Stomach (tissue), 8 donors: ENCODE measurements at regions not wholly inside any gene's neighbourhood (a gene's known extent, or its start where the extent isn't known, plus 50 kb on each side); places are given as distances from the start of the nearest gene placed in this dataset.

Source experiments
- DNase-seq, 2 donors: peaks; one replicate each; pipeline versions ENCODE4 v3.0.0 to v3.0.0-alpha.2; 2013 to 2019
- H3K27ac ChIP-seq, 5 donors: fragments of 200-600 bp in 4 of 5; sonication (generic) in 4 of 5; one replicate each; pipeline ENCODE4 v1.5.1; 2013 to 2019; ENCODE audit warnings: mild to moderate bottlenecking in 1 of 5, moderate library complexity in 1 of 5
- H3K27me3 ChIP-seq, 3 donors: fragments of 200-600 bp; sonication (generic); one replicate each; pipeline ENCODE4 v1.5.1; 2017 to 2019; ENCODE audit warnings: mixed run types in 1 of 3
- H3K36me3 ChIP-seq, 4 donors: fragments of 200-600 bp; sonication (generic); 1 replicate in 3 of 4; 2 replicates in 1 of 4; pipeline ENCODE4 v1.5.1; 2016 to 2019
- H3K4me1 ChIP-seq, 4 donors: fragments of 200-600 bp; sonication (generic); one replicate each; pipeline ENCODE4 v1.5.1; 2016 to 2019
- H3K4me3 ChIP-seq, 4 donors: fragments of 200-600 bp; sonication (generic) in 3 of 4; one replicate each; pipeline ENCODE4 v1.5.1; 2016 to 2019; ENCODE audit warnings: mild to moderate bottlenecking in 1 of 4
- H3K9me3 ChIP-seq, 4 donors: fragments of 200-600 bp; sonication (generic); one replicate each; pipeline ENCODE4 v1.5.1; 2016 to 2019
- CTCF ChIP-seq, 7 experiments: fragments of 450-650 bp in 4 of 7; fragments of 200-600 bp in 3 of 7; sonication (generic) in 3 of 7; IDR thresholded peaks; one replicate each; pipeline ENCODE4 v1.5.1; 2016 to 2019; ENCODE audit warnings: antibody characterized with exemption in 7 of 7, control low read depth in 2 of 7, mild to moderate bottlenecking in 1 of 7
- EP300 ChIP-seq: sonication (generic); formaldehyde crosslinking; IDR thresholded peaks from one replicate; pipeline ENCODE4 v1.6.1; 2017; ENCODE audit warnings: antibody characterized with exemption
- POLR2A ChIP-seq, 4 donors: fragments of 450-650 bp; IDR thresholded peaks; one replicate each; pipeline ENCODE4 v1.6.1; 2016; ENCODE audit warnings: antibody characterized with exemption in 4 of 4, control low read depth in 2 of 4, mild to moderate bottlenecking in 1 of 4, moderate library complexity in 1 of 4
- POLR2AphosphoS5 ChIP-seq, 3 donors: sonication (generic); formaldehyde crosslinking; IDR thresholded peaks; one replicate each; pipeline ENCODE4 v1.6.1; 2016; ENCODE audit warnings: antibody characterized with exemption in 3 of 3
- WGBS, 5 donors: extraction: QIAGEN DNeasy Blood & Tissue Kit in 3 of 5; methylation state at CpG; one replicate each; pipeline versions ENCODE4 v1.1.5 to v1.1.7; 2013 to 2018; 5-methylcytosine and 5-hydroxymethylcytosine counted together
- intact Hi-C: fragments of 100-400 bp; cut with DNase I; formaldehyde crosslinking; loops from one replicate; pipeline ENCODE4 v1.15.1; 2023; ENCODE audit warnings: low total_unique reads
- donor health status: healthy with polysubstance abuse.
- donor health status: Bipolar disorder and iron deficiency.
- donor health status: healthy.

- intact Hi-C loops: no loop called here
- Histone ChIP-seq H3K9me3 (no peaks in the 10 kb centered on the region), H3K4me3 (no peak overlapping the region), H3K4me1 (no peaks in the 10 kb centered on the region), H3K27ac (no peak overlapping the region), H3K27me3 (no peaks in the 10 kb centered on the region), H3K36me3 (no peaks in the 10 kb centered on the region)
- TF ChIP-seq CTCF (IDR thresholded peaks at IDR 0.05) (no peak), POLR2A (IDR thresholded peaks at IDR 0.05) (no peak), POLR2AphosphoS5 (IDR thresholded peaks at IDR 0.05) (no peak), EP300 (no peak)
- WGBS, 5 donors: 62 to 70% (median 67%) methylated on average over 2 of the region's 2 CpGs
- no peak for DNase-seq
These were observed 507.7 kb downstream of the PDHA2 start for GRCh38 chr4:96347582-96347981.

DNA sequence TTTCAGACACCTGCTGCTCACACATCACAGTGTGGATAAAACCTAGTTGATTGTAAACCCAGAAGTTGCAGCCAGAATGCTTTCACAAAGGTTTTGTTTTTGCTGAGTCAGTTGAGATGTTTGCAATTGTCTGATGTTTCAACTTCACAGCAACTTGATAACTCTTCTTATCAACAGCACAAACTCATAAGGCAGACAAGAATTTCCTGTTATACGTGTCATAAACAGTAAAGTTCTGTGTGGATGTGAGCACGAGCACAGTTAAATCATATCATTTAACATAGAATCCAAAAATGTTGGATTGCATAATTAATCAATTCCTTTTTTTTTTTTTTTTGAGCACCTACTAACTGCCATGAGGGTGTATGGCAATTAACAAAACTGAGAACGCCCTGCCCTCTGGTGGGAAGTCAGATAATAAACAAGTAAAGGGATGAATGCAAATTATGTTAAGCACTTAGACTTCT, 512.2 kb downstream of the PDHA2 start:
- H3K4me3 ChIP-seq: no peak overlapping the region
- DNase-seq: peak in 1 of 2 donors; percentile 42
- H3K36me3 ChIP-seq: no peaks in the 10 kb centered on the region
- intact Hi-C loops: no loop called here
- no peaks in the 10 kb centered on the region for H3K27me3 ChIP-seq
- TF ChIP-seq POLR2A (IDR thresholded peaks at IDR 0.05) (no peak), POLR2AphosphoS5 (IDR thresholded peaks at IDR 0.05) (no peak), CTCF (IDR thresholded peaks at IDR 0.05) (no peak), EP300 (no peak)
- peaks cover 0 to 10% (median 4%) of the 10 kb centered on the region in 4 donors for H3K4me1 ChIP-seq
- 26 to 42% (median 30%) methylated on average over 3 of the region's 3 CpGs for WGBS, 5 donors
- H3K27ac ChIP-seq: no peak overlapping the region
- no peaks in the 10 kb centered on the region for H3K9me3 ChIP-seq

- no peak overlapping the region for H3K27ac ChIP-seq
- peak in 1 of 2 donors; percentile 39 for DNase-seq
- TF ChIP-seq CTCF (IDR thresholded peaks at IDR 0.05): no peak
- TF ChIP-seq EP300: no peak
- TF ChIP-seq POLR2AphosphoS5 (IDR thresholded peaks at IDR 0.05): no peak
- TF ChIP-seq POLR2A (IDR thresholded peaks at IDR 0.05): no peak
- 7 to 30% (median 13%) methylated on average over 2 of the region's 2 CpGs for WGBS, 5 donors
- intact Hi-C loops: no loop called here
- H3K4me3 ChIP-seq: no peak overlapping the region
- H3K36me3 ChIP-seq: no peaks in the 10 kb centered on the region
- no peaks in the 10 kb centered on the region for H3K9me3 ChIP-seq
- H3K27me3 ChIP-seq: no peaks in the 10 kb centered on the region
- H3K4me1 ChIP-seq: peaks cover 0 to 10% (median 4%) of the 10 kb centered on the region in 4 donors
These were observed 514.3 kb downstream of the PDHA2 start for GRCh38 chr4:96354036-96354712.

DNA sequence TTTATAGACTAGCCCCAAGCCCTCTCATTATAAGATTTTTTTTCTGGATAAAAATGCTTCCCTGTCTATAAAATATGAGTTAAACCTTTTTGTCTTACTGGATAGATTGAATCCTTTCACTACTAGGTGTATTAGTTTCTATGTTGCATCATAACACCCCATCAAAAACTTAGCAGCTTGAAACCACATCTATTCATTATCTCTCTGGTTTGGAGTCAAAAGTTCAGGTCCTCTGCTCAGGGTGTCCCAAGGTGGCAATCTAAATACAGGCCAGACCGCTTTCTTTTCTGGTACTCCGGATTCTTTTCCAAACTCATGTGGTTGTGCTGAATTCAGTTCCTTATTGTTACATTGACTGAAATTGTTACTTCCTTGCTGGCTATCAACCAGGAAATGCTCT, 515.5 kb downstream of the PDHA2 start:
- intact Hi-C loops: no loop called here
- Histone ChIP-seq H3K4me3 (no peak overlapping the region), H3K36me3 (no peaks in the 10 kb centered on the region), H3K27me3 (no peaks in the 10 kb centered on the region), H3K9me3 (no peaks in the 10 kb centered on the region), H3K27ac (no peak overlapping the region), H3K4me1 (peaks cover 0 to 10% (median 4%) of the 10 kb centered on the region in 4 donors)
- WGBS, 5 donors: 79 to 92% (median 84%) methylated on average over 2 of the region's 2 CpGs
- TF ChIP-seq EP300 (no peak), POLR2A (IDR thresholded peaks at IDR 0.05) (no peak), CTCF (IDR thresholded peaks at IDR 0.05) (no peak), POLR2AphosphoS5 (IDR thresholded peaks at IDR 0.05) (no peak)
- DNase-seq: no peak
